Neuronal stem cell (in vitro differentiated cells): ENCODE measurements at regions not wholly inside any gene's neighbourhood (a gene's known extent, or its start where the extent isn't known, plus 50 kb on each side); places are given as distances from the start of the nearest gene placed in this dataset.
A peak's percentile ranks its signal among the peaks of the same experiment; 100 is the strongest.

Experiments
- DNase-seq: peaks from one replicate; pipeline ENCODE4 v3.0.0-alpha.2; 2013; ENCODE audit warnings: low spot score
- H2AFZ ChIP-seq: one replicate; pipeline ENCODE4 v1.6.1; 2013; ENCODE audit warnings: mild to moderate bottlenecking, low read length, inconsistent platforms
- H2AK5ac ChIP-seq: 2 replicates; pipeline ENCODE4 v1.6.1; 2013; ENCODE audit warnings: low read depth, mild to moderate bottlenecking, inconsistent platforms, low read length, moderate library complexity, mixed read lengths
- H2BK120ac ChIP-seq: 2 replicates; pipeline ENCODE4 v1.6.1; 2013; ENCODE audit warnings: low read depth, mild to moderate bottlenecking, inconsistent platforms, low read length, moderate library complexity, mixed read lengths
- H2BK12ac ChIP-seq: one replicate; pipeline ENCODE4 v1.6.1; 2013; ENCODE audit warnings: low read length, inconsistent platforms
- H2BK15ac ChIP-seq: 2 replicates; pipeline ENCODE4 v1.6.1; 2013; ENCODE audit warnings: mild to moderate bottlenecking, low read length, inconsistent platforms, mixed read lengths
- H2BK5ac ChIP-seq: one replicate; pipeline ENCODE4 v1.6.1; 2013; ENCODE audit warnings: inconsistent platforms, mild to moderate bottlenecking, low read length, moderate library complexity
- H3K14ac ChIP-seq: one replicate; pipeline ENCODE4 v1.6.1; 2013; ENCODE audit warnings: low read length, inconsistent platforms
- H3K18ac ChIP-seq: 2 replicates; pipeline ENCODE4 v1.6.1; 2013; ENCODE audit warnings: low read length, inconsistent platforms
- H3K23ac ChIP-seq: 2 replicates; pipeline ENCODE4 v1.6.1; 2013; ENCODE audit warnings: low read depth, mild to moderate bottlenecking, mixed read lengths, low read length, inconsistent platforms; ENCODE audit not compliant: poor library complexity
- H3K27ac ChIP-seq: replicated peaks from 3 replicates; pipeline ENCODE4 v1.5.1; 2013; ENCODE audit warnings: low read length, inconsistent platforms
- H3K27me3 ChIP-seq, 3 experiments: 2 replicates each; pipeline ENCODE4 v1.6.1; 2013; ENCODE audit warnings: low read length in 3 of 3, mild to moderate bottlenecking in 2 of 3, inconsistent platforms in 1 of 3, low read depth in 1 of 3, mixed read lengths in 1 of 3, moderate library complexity in 1 of 3; ENCODE audit not compliant: control insufficient read depth in 3 of 3, insufficient read depth in 3 of 3
- H3K36me3 ChIP-seq, 2 donors: replicated peaks in 1 of 2; 2 replicates each; pipeline ENCODE4 v1.6.1; 2013; ENCODE audit warnings: low read length in 2 of 2; ENCODE audit not compliant: control insufficient read depth in 2 of 2, insufficient read depth in 2 of 2
- H3K4ac ChIP-seq: 2 replicates; pipeline ENCODE4 v1.6.1; 2013; ENCODE audit warnings: inconsistent platforms, mild to moderate bottlenecking, low read length, moderate library complexity
- H3K4me1 ChIP-seq, 2 donors: 1 replicate in 1 of 2; 2 replicates in 1 of 2; pipeline ENCODE4 v1.6.1; 2013; ENCODE audit warnings: low read length in 2 of 2, low read depth in 1 of 2; ENCODE audit not compliant: control insufficient read depth in 2 of 2, insufficient read depth in 1 of 2
- H3K4me2 ChIP-seq: one replicate; pipeline ENCODE4 v1.6.1; 2013; ENCODE audit warnings: mild to moderate bottlenecking, low read length, inconsistent platforms; ENCODE audit not compliant: insufficient read depth, poor library complexity, severe bottlenecking
- H3K4me3 ChIP-seq, 2 donors: 2 replicates each; pipeline ENCODE4 v1.5.1; 2013; ENCODE audit warnings: low read length in 2 of 2, mild to moderate bottlenecking in 2 of 2, inconsistent platforms in 1 of 2, moderate library complexity in 1 of 2
- H3K79me1 ChIP-seq: one replicate; pipeline ENCODE4 v1.6.1; 2013; ENCODE audit warnings: low read depth, mild to moderate bottlenecking, inconsistent platforms, low read length, moderate library complexity
- H3K9ac ChIP-seq: one replicate; pipeline ENCODE4 v1.6.1; 2013; ENCODE audit warnings: mild to moderate bottlenecking, low read depth, low read length, inconsistent platforms; ENCODE audit not compliant: poor library complexity
- H3K9me3 ChIP-seq, 2 donors: replicated peaks in 1 of 2; 2 replicates each; pipeline versions ENCODE3 to v1.6.1; 2013; ENCODE audit warnings: low read length in 2 of 2, mild to moderate bottlenecking in 2 of 2, inconsistent platforms in 1 of 2, low read depth in 1 of 2, mixed read lengths in 1 of 2, moderate library complexity in 1 of 2; ENCODE audit not compliant: control insufficient read depth in 2 of 2, insufficient read depth in 1 of 2
- H4K8ac ChIP-seq: one replicate; pipeline ENCODE4 v1.6.1; 2013; ENCODE audit warnings: low read depth, mild to moderate bottlenecking, inconsistent platforms, low read length, moderate library complexity
- H4K91ac ChIP-seq: one replicate; pipeline ENCODE4 v1.6.1; 2013; ENCODE audit warnings: low read length, low read depth, mild to moderate bottlenecking, inconsistent platforms; ENCODE audit not compliant: poor library complexity
- WGBS, 2 donors: extraction: QIAGEN DNeasy Blood & Tissue Kit; methylation state at CpG; one replicate each; pipeline ENCODE4 v1.1.7; 2013; ENCODE audit warnings: missing lambda C conversion rate in 2 of 2, mixed read lengths in 1 of 2; ENCODE audit not compliant: insufficient read length in 2 of 2, insufficient replicate concordance in 1 of 2; ENCODE audit errors: extremely low coverage in 2 of 2; 5-methylcytosine and 5-hydroxymethylcytosine counted together

GRCh38 chr3:145518639-145519038, 642.3 kb downstream of the PLOD2 start:
- Histone ChIP-seq H2BK120ac (no peak overlapping the region), H3K18ac (no peak overlapping the region), H2BK15ac (no peak overlapping the region), H2BK12ac (no peak overlapping the region), H2AK5ac (no peak overlapping the region), H3K9me3 (peaks cover 0 to 5% of the 10 kb centered on the region in 2 donors), H4K91ac (no peak overlapping the region), H3K79me1 (no peaks in the 10 kb centered on the region), H3K23ac (no peak overlapping the region), H3K9ac (no peak overlapping the region), H3K27ac (no peak overlapping the region), H4K8ac (no peak overlapping the region), H3K4ac (no peak overlapping the region), H3K36me3 (no peaks in the 10 kb centered on the region), H3K27me3 (no peaks in the 10 kb centered on the region), H3K14ac (no peak overlapping the region), H2BK5ac (no peak overlapping the region), H2AFZ (no peak overlapping the region), H3K4me1 (peaks cover 0 to 19% of the 10 kb centered on the region in 2 donors), H3K4me3 (no peak overlapping the region), H3K4me2 (no peak overlapping the region)
- no peak for DNase-seq
- WGBS, 2 donors = no CpG with 5 or more reads among the region's 4 CpGs

DNA sequence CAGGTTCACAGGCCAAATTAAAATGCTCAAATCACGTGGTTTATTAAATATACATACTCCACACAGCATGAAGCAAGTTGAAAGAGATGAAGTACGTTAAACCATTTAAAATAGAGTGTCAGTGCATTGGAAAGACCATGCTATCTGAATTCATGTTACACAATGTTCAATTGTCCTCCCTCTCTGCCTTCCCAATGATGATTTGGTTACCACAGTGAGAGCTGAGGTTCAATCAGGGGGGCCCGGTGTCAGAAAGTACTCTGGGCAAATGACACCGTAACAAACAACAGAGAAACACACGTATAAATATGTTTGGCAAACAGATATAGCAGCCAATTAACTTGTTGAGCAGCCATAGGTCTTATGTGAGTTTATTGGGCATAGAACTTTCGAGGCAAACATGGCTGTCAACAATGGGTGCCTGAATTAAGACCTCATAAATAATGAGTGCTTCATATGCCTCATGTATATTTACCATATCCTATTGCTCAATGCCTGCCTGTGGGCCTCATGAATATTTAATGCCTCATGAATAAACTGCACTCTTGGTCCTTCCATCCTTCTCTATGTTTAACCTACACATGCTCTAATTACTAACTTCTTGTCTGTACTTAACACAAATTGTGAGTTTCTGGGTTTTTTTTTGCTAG, 641.5 kb downstream of the PLOD2 start:
- Histone ChIP-seq H2AK5ac (no peak overlapping the region), H3K18ac (no peak overlapping the region), H2BK15ac (no peak overlapping the region), H2AFZ (peak overlapping the region; percentile 77), H4K91ac (no peak overlapping the region), H3K4ac (no peak overlapping the region), H2BK120ac (no peak overlapping the region), H4K8ac (no peak overlapping the region), H3K79me1 (no peaks in the 10 kb centered on the region), H3K9ac (no peak overlapping the region), H2BK5ac (no peak overlapping the region), H3K36me3 (no peaks in the 10 kb centered on the region), H2BK12ac (no peak overlapping the region), H3K27me3 (no peaks in the 10 kb centered on the region), H3K9me3 (peaks cover 0 to 5% of the 10 kb centered on the region in 2 donors), H3K4me2 (no peak overlapping the region), H3K4me1 (peaks cover 0 to 18% of the 10 kb centered on the region in 2 donors), H3K14ac (no peak overlapping the region), H3K23ac (no peak overlapping the region), H3K27ac (no peak overlapping the region), H3K4me3 (peak overlapping the region in 1 of 2 donors; percentile 39)
- DNase-seq = no peak
- WGBS, 2 donors = no CpG with 5 or more reads among the region's 6 CpGs

- Histone ChIP-seq H3K9me3 (peaks cover 0 to 5% of the 10 kb centered on the region in 2 donors), H3K27ac (no peak overlapping the region), H2BK120ac (no peak overlapping the region), H3K18ac (peak overlapping the region; percentile 56), H3K79me1 (no peaks in the 10 kb centered on the region), H2AK5ac (no peak overlapping the region), H3K4me1 (peaks cover 0 to 17% of the 10 kb centered on the region in 2 donors), H3K9ac (no peak overlapping the region), H3K23ac (no peak overlapping the region), H3K4me3 (peak overlapping the region in 1 of 2 donors; percentile 59), H3K27me3 (no peaks in the 10 kb centered on the region), H4K91ac (peak overlapping the region; percentile 11), H3K4me2 (no peak overlapping the region), H3K36me3 (no peaks in the 10 kb centered on the region), H4K8ac (no peak overlapping the region), H2BK15ac (no peak overlapping the region), H3K14ac (peak overlapping the region; percentile 91), H2BK5ac (no peak overlapping the region), H2BK12ac (no peak overlapping the region), H2AFZ (no peak overlapping the region), H3K4ac (no peak overlapping the region)
- no peak for DNase-seq
Observed at GRCh38 chr3:145522179-145522578, 638.8 kb downstream of the PLOD2 start.

- Histone ChIP-seq H3K27ac (no peak overlapping the region), H4K91ac (no peak overlapping the region), H3K4me2 (no peak overlapping the region), H2BK15ac (no peak overlapping the region), H3K18ac (peak overlapping the region; percentile 42), H3K14ac (no peak overlapping the region), H3K4ac (no peak overlapping the region), H2AK5ac (no peak overlapping the region), H3K4me3 (no peak overlapping the region), H3K4me1 (peaks cover 0 to 17% of the 10 kb centered on the region in 2 donors), H3K9ac (no peak overlapping the region), H3K79me1 (no peaks in the 10 kb centered on the region), H3K23ac (no peak overlapping the region), H4K8ac (no peak overlapping the region), H3K36me3 (no peaks in the 10 kb centered on the region), H2BK5ac (no peak overlapping the region), H2BK120ac (no peak overlapping the region), H3K27me3 (no peaks in the 10 kb centered on the region), H3K9me3 (peaks cover 0 to 5% of the 10 kb centered on the region in 2 donors), H2BK12ac (no peak overlapping the region), H2AFZ (no peak overlapping the region)
- no peak for DNase-seq
- no CpG with 5 or more reads among the region's 4 CpGs for WGBS, 2 donors
Observed at GRCh38 chr3:145522893-145523651, 637.9 kb downstream of the PLOD2 start.
